C4-2B (cell line): ENCODE measurements at regions not wholly inside any gene's neighbourhood (a gene's known extent, or its start where the extent isn't known, plus 50 kb on each side); places are given as distances from the start of the nearest gene placed in this dataset.
A peak's percentile ranks its signal among the peaks of the same experiment; 100 is the strongest.
"Not testable (repeated sequence)": the region's sequence is repeated elsewhere in the genome, so short reads cannot be mapped to it uniquely, and the experiment has no call there.

ENCODE experiments used
- H3K27ac ChIP-seq: fragments of 450-650 bp; 2 replicates; pipeline ENCODE4 v1.5.1; 2017
- ZFX ChIP-seq: fragments of 450-650 bp; IDR thresholded peaks from 2 replicates; pipeline ENCODE4 v1.6.1; 2017
- TF ChIP-seq, protein P1 (sequence below): fragments of 450-650 bp; conservative IDR thresholded peaks from 2 replicates; pipeline ENCODE4 v1.5.1; 2017; ENCODE audit warnings: mild to moderate bottlenecking

DNA sequence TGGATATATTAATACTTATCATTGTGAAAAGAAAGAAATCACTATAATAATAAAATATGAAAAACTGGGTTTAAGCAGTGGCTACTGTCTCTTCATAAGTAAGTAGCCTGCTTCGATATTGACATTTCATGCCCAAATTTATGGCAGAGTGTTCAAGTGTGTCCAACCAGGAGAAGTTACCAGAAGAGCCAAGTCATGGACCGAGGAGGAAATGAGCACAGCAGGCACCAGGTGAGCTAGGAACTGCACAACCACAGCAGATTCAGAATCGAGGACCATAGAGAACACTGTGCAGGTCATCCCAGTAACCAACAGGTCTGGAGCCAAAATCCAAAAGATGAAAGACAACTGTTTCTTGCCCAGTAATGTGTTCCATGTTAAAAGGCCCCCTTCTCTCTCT is 79.9 kb upstream of the ABCB5 start:
- H3K27ac ChIP-seq: no peak overlapping the region
- TF ChIP-seq, protein P1, sequence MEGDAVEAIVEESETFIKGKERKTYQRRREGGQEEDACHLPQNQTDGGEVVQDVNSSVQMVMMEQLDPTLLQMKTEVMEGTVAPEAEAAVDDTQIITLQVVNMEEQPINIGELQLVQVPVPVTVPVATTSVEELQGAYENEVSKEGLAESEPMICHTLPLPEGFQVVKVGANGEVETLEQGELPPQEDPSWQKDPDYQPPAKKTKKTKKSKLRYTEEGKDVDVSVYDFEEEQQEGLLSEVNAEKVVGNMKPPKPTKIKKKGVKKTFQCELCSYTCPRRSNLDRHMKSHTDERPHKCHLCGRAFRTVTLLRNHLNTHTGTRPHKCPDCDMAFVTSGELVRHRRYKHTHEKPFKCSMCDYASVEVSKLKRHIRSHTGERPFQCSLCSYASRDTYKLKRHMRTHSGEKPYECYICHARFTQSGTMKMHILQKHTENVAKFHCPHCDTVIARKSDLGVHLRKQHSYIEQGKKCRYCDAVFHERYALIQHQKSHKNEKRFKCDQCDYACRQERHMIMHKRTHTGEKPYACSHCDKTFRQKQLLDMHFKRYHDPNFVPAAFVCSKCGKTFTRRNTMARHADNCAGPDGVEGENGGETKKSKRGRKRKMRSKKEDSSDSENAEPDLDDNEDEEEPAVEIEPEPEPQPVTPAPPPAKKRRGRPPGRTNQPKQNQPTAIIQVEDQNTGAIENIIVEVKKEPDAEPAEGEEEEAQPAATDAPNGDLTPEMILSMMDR: no peak
- no peak for TF ChIP-seq ZFX

- TF ChIP-seq, protein P1: peak; percentile 54
- no peak for TF ChIP-seq ZFX
- no peak overlapping the region for H3K27ac ChIP-seq
These were observed 76.3 kb upstream of the ABCB5 start for GRCh38 chr7:20539201-20539600.

DNA sequence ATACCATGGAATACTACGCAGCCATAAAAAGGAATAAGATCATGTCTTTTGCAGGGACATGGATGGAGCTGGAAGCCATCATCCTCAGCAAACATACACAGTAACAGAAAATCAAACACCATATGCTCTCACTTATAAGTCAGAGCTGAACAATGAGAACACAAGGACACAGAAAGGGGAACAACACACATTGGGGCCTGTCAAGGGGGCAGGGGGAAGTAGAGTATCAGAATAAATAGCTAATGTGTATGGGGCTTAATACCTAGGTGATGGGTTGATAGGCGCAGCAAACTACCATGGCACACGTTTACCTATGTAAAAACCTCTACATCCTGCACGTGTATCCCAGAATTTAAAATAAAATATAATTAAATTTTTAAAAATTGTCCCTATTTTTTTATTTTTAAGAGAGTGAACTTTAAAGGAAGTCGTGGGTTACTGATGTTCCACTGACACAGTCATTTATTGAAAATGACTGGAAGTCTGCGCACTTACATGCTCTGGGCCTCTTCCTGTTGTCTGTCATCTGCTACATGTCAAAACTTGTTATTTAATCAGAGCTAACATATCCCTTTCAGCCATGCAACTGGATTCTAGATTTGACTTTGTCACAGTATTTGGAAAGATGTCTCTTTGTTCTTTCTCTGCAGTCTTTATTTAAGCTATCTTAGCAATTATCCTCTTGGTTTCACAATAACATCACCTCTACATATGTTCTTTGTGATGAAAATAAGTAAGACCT is 73.7 kb upstream of the ABCB5 start:
- no peak overlapping the region for H3K27ac ChIP-seq
- no peak for TF ChIP-seq ZFX
- TF ChIP-seq, protein P1: no peak

GRCh38 chr7:20542594-20542993 is 72.9 kb upstream of the ABCB5 start:
- no peak overlapping the region for H3K27ac ChIP-seq
- no peak for TF ChIP-seq ZFX
- TF ChIP-seq, protein P1: no peak

DNA sequence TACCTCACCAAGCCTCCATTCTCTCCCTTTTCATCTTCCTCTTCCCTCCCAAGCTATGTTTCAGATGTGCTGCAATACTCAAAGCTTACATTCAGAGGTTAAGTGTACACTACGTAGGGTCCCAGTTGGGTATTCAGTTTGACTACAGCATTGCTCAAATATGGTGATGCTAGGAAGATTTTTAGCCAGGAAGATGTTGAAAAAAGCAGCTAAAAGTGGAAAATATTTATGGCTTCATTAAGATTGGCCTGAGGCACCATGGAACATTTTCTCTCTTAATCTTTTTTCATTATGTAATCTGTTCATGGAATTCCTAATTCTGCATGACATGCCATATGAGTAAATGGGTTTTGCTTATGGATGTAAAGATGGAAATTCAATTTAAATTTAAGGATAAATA is 72.0 kb upstream of the ABCB5 start:
- TF ChIP-seq ZFX: no peak
- TF ChIP-seq, protein P1: no peak
- H3K27ac ChIP-seq: no peak overlapping the region

- no peak overlapping the region for H3K27ac ChIP-seq
- TF ChIP-seq ZFX: no peak
- TF ChIP-seq, protein P1: no peak
These were observed 70.5 kb upstream of the ABCB5 start for GRCh38 chr7:20545016-20545415.

DNA sequence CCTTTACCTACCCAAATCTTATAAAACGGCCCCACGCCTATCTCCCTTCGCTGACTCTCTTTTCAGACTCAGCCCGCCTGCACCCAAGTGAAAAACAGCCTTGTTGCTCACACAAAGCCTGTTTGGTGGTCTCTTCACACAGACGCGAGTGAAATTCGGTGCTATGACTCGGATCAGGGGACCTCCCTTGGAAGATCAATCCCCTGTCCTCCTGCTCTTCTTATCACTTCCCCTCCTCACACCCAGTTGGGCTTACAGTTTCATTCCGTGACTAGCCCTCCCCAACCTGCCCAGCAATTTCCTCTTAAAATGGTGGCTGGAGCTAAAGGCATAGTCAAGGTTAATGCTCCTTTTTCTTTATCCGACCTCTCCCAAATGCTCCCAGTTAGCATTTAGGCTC is 68.5 kb upstream of the ABCB5 start:
- not testable (repeated sequence) for H3K27ac ChIP-seq

GRCh38 chr7:20554072-20554471 is 61.4 kb upstream of the ABCB5 start:
- H3K27ac ChIP-seq: no peak overlapping the region
- TF ChIP-seq, protein P1: no peak
- TF ChIP-seq ZFX: no peak
